Activated naive CD8-positive, alpha-beta T cell treated with anti-CD3 and anti-CD28 coated beads, Interleukin-2, amount 50 U/mL, for 24 hours (primary cell): ENCODE measurements at regions not wholly inside any gene's neighbourhood (a gene's known extent, or its start where the extent isn't known, plus 50 kb on each side); places are given as distances from the start of the nearest gene placed in this dataset.
"Not testable (repeated sequence)": the region's sequence is repeated elsewhere in the genome, so short reads cannot be mapped to it uniquely, and the experiment has no call there.

Experiments used
- ATAC-seq: fragments of 150-1000 bp; cut with Tn5 transposase; one replicate; pipeline ENCODE4 v1.10.0; 2021
- DNase-seq: peaks from one replicate; pipeline ENCODE4 v3.0.0; 2021
- H3K27ac Mint-ChIP-seq: one replicate; pipeline ENCODE4 v1.8.0; 2021; ENCODE audit warnings: mild to moderate bottlenecking, mixed read lengths
- H3K27me3 Mint-ChIP-seq: one replicate; pipeline ENCODE4 v1.8.0; 2021; ENCODE audit warnings: mixed read lengths
- H3K36me3 Mint-ChIP-seq: one replicate; pipeline ENCODE4 v1.8.0; 2021; ENCODE audit warnings: low read depth, mixed read lengths
- H3K4me1 Mint-ChIP-seq: one replicate; pipeline ENCODE4 v1.8.0; 2021; ENCODE audit warnings: mixed read lengths
- H3K4me3 Mint-ChIP-seq: one replicate; pipeline ENCODE4 v1.8.0; 2021; ENCODE audit warnings: mild to moderate bottlenecking, moderate library complexity, mixed read lengths
- H3K9me3 Mint-ChIP-seq: one replicate; pipeline ENCODE4 v1.8.0; 2021; ENCODE audit warnings: mixed read lengths

GRCh38 chr5:166596043-166596442 lies 1695.4 kb upstream of the WWC1 start:
- Mint-ChIP-seq H3K36me3 (no peaks in the 10 kb centered on the region), H3K27ac (no peak overlapping the region), H3K27me3 (no peaks in the 10 kb centered on the region), H3K9me3 (peaks cover 11% of the 10 kb centered on the region), H3K4me1 (no peaks in the 10 kb centered on the region), H3K4me3 (no peak overlapping the region)
- DNase-seq: no peak
- no peak for ATAC-seq

GRCh38 chr5:166602271-166602670 lies 1689.2 kb upstream of the WWC1 start:
- Mint-ChIP-seq H3K36me3 (no peaks in the 10 kb centered on the region), H3K4me1 (no peaks in the 10 kb centered on the region), H3K27me3 (no peaks in the 10 kb centered on the region), H3K27ac (no peak overlapping the region), H3K9me3 (peaks cover 23% of the 10 kb centered on the region), H3K4me3 (no peak overlapping the region)
- no peak for ATAC-seq
- no peak for DNase-seq

- Mint-ChIP-seq H3K9me3 (peaks cover 35% of the 10 kb centered on the region), H3K4me3 (no peak overlapping the region), H3K36me3 (no peaks in the 10 kb centered on the region), H3K27ac (no peak overlapping the region), H3K4me1 (no peaks in the 10 kb centered on the region), H3K27me3 (no peaks in the 10 kb centered on the region)
- ATAC-seq: no peak
- DNase-seq: no peak
Observed at GRCh38 chr5:166617507-166617906, 1673.9 kb upstream of the WWC1 start.

DNA sequence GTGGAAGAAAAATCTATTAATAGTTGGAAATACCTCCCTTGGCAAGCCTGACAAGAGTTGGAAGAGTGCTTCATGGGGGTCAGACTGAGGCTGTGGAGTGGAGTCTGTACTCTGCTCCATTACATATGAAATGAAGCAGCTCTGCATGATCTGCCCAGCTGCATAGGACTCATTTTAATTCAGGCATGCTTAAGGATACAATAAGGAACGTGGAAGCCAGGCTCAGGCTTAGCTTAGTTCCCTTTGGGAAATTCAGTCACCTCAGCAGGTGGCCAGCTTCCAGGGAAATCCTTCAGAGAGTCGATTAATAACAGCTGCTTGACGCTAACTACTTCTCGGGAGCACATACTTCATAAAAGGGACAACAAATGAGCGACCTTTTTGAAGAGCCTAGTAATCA lies 1672.9 kb upstream of the WWC1 start:
- Mint-ChIP-seq H3K4me1 (no peaks in the 10 kb centered on the region), H3K4me3 (no peak overlapping the region), H3K27ac (no peak overlapping the region), H3K36me3 (no peaks in the 10 kb centered on the region), H3K9me3 (peaks cover 33% of the 10 kb centered on the region), H3K27me3 (no peaks in the 10 kb centered on the region)
- ATAC-seq: no peak
- no peak for DNase-seq

- Mint-ChIP-seq H3K36me3 (no peaks in the 10 kb centered on the region), H3K4me3 (no peak overlapping the region), H3K27ac (no peak overlapping the region), H3K27me3 (no peaks in the 10 kb centered on the region), H3K4me1 (no peaks in the 10 kb centered on the region), H3K9me3 (peaks cover 22% of the 10 kb centered on the region)
- DNase-seq: no peak
- no peak for ATAC-seq
Observed at GRCh38 chr5:166624573-166624972, 1666.9 kb upstream of the WWC1 start.

DNA sequence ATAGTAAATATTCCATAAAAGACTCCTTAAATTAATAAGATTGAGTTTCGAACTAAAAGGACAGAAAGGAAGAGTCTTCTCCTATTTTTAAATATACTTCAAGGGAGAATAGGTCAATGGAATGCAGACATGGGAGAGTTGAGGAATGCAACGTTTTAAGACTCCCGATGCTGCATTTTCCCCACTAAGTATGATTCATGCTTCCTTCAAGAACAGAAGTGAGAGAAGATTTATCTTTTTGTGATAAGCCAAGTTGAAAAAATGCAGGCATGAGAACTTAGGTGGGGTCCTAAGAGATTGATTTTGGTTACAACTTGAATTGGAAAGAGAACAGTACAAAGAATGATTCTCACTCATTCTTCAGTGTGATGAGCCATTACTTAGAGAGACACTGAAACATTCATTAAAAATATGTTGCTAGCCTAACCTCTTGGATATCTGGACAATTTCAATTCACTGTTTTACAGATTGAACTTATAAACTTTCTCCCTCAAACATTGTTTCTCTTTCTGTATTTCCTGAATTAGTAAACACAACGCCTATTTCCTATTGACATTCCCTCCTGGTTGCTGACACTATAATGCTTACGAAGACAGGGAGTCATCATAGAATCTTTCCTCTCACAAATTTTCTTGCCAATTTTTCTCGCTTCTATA lies 1666.1 kb upstream of the WWC1 start:
- peaks cover 26% of the 10 kb centered on the region for H3K9me3 Mint-ChIP-seq
- ATAC-seq (no peak), DNase-seq (no peak)
- H3K27ac Mint-ChIP-seq: no peak overlapping the region
- H3K27me3 Mint-ChIP-seq: no peaks in the 10 kb centered on the region
- H3K36me3 Mint-ChIP-seq: no peaks in the 10 kb centered on the region
- H3K4me1 Mint-ChIP-seq: no peaks in the 10 kb centered on the region
- H3K4me3 Mint-ChIP-seq: no peak overlapping the region

DNA sequence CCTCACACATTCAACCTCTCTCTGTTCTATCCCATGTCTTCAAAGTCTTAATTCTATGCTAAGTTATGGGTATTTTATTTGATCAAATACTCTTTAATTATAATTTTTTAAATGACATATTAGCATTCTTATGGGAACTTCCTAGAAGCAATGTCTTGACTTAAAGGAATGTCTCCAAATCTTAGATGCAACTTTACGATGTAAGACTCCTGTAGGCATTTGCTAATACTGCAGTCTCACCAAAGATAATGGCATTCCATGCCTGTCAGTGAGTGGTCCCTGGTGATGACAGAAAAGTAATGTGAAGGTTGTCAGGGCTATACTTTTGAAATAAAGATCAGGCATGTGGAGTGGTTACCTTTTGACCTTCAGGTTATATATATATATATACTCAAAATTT lies 1654.2 kb upstream of the WWC1 start:
- Mint-ChIP-seq H3K9me3 (no peaks in the 10 kb centered on the region), H3K27me3 (no peaks in the 10 kb centered on the region), H3K27ac (no peak overlapping the region), H3K4me3 (no peak overlapping the region), H3K4me1 (no peaks in the 10 kb centered on the region), H3K36me3 (no peaks in the 10 kb centered on the region)
- no peak for ATAC-seq
- DNase-seq: no peak

GRCh38 chr5:166639151-166639550 lies 1652.3 kb upstream of the WWC1 start:
- Mint-ChIP-seq H3K4me1 (no peaks in the 10 kb centered on the region), H3K4me3 (no peak overlapping the region), H3K27ac (no peak overlapping the region), H3K27me3 (no peaks in the 10 kb centered on the region), H3K9me3 (no peaks in the 10 kb centered on the region), H3K36me3 (no peaks in the 10 kb centered on the region)
- DNase-seq: no peak
- ATAC-seq: no peak

DNA sequence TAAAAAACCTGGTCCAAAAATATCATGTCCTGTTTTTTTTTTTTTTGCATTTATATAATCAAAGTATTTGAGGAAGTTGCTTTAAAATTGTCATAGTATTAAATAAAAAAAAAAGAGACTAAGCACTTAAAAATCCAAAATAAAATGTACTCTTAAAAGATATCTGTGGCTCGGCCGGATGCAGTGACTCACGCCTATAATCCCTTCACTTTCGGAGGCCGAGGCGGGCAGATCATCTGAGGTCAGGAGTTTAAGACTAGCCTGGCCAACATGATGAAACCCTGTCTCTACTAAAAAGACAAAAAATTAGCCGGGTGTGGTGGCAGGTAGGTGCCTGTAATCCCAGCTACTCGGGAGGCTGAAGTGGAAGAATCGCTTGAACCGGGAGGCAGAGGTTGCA lies 1651.3 kb upstream of the WWC1 start:
- not testable (repeated sequence) for H3K4me1 Mint-ChIP-seq, H3K27me3 Mint-ChIP-seq, H3K36me3 Mint-ChIP-seq, H3K9me3 Mint-ChIP-seq, ATAC-seq, DNase-seq, H3K4me3 Mint-ChIP-seq, H3K27ac Mint-ChIP-seq

GRCh38 chr5:166648736-166649135 lies 1642.7 kb upstream of the WWC1 start:
- Mint-ChIP-seq H3K9me3 (peaks cover 5% of the 10 kb centered on the region), H3K27me3 (no peaks in the 10 kb centered on the region), H3K27ac (no peak overlapping the region), H3K4me1 (no peaks in the 10 kb centered on the region), H3K4me3 (no peak overlapping the region), H3K36me3 (no peaks in the 10 kb centered on the region)
- no peak for DNase-seq
- ATAC-seq: no peak

DNA sequence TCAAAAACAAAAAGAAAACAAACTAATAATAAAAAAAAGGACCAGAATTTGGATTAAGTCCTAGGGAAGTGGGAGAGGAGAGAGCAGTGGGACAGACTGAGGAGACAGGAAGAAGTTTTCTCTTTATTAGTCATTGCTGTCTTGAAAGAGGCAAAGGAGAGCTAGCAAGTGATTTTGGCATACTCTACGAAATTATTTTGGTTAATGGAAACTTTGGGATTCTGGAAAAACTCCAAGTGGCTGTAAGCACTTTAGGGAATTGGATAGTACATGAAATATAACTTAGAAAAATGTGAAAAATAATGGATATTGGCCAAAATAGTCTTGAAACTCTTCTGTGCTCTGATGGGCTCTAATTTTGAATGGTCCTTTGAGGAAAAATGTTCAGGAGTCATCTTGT lies 1641.8 kb upstream of the WWC1 start:
- no peak overlapping the region for H3K27ac Mint-ChIP-seq
- no peaks in the 10 kb centered on the region for H3K36me3 Mint-ChIP-seq
- no peaks in the 10 kb centered on the region for H3K4me1 Mint-ChIP-seq
- no peaks in the 10 kb centered on the region for H3K27me3 Mint-ChIP-seq
- ATAC-seq (no peak), DNase-seq (no peak)
- H3K9me3 Mint-ChIP-seq: peaks cover 15% of the 10 kb centered on the region
- no peak overlapping the region for H3K4me3 Mint-ChIP-seq

DNA sequence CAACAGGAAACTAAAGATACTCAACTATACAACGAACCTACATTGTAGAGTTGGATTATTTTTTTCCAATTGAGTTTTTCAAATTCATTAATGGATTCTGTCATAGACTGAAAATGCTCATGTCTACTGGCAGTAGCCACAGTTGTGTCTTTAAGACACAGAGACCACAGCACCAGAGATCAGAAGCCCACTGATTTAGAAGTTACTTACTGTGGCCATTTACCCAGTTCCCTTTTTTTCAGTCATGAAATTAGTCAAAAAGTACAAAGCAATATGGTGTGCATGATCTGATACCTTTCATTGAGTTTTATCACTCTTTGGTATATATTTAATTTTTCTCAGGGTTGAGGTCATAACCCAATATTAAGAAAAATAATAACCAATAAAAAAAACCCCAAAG lies 1640.2 kb upstream of the WWC1 start:
- ATAC-seq (no peak), DNase-seq (no peak)
- Mint-ChIP-seq H3K9me3 (peaks cover 15% of the 10 kb centered on the region), H3K4me1 (no peaks in the 10 kb centered on the region), H3K36me3 (no peaks in the 10 kb centered on the region), H3K27ac (no peak overlapping the region), H3K27me3 (no peaks in the 10 kb centered on the region), H3K4me3 (no peak overlapping the region)

- DNase-seq (no peak), ATAC-seq (no peak)
- no peak overlapping the region for H3K4me3 Mint-ChIP-seq
- peaks cover 25% of the 10 kb centered on the region for H3K9me3 Mint-ChIP-seq
- no peak overlapping the region for H3K27ac Mint-ChIP-seq
- no peaks in the 10 kb centered on the region for H3K36me3 Mint-ChIP-seq
- no peaks in the 10 kb centered on the region for H3K27me3 Mint-ChIP-seq
- no peaks in the 10 kb centered on the region for H3K4me1 Mint-ChIP-seq
Observed at GRCh38 chr5:166671811-166672210, 1619.6 kb upstream of the WWC1 start.

DNA sequence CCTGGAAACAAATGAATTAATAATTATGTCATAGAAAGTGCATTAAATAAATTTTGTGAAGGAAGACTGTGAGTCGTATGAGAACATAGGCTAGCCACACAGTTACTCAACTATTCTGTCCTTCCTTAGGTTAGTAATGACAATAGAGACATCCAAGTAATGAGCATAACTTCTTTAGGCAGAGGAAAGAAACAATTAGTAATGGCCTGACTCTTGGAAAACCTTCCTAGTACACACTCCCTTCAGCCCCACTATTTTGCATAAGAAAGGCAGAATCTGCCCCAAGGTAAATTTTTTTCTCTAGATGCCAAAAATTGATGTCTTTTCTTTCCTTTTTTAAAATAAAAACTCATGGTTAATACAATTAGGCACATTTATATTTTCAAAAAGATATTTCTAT lies 1619.0 kb upstream of the WWC1 start:
- ATAC-seq (no peak), DNase-seq (no peak)
- no peaks in the 10 kb centered on the region for H3K4me1 Mint-ChIP-seq
- no peaks in the 10 kb centered on the region for H3K36me3 Mint-ChIP-seq
- H3K4me3 Mint-ChIP-seq: no peak overlapping the region
- peaks cover 25% of the 10 kb centered on the region for H3K9me3 Mint-ChIP-seq
- H3K27ac Mint-ChIP-seq: no peak overlapping the region
- no peaks in the 10 kb centered on the region for H3K27me3 Mint-ChIP-seq

DNA sequence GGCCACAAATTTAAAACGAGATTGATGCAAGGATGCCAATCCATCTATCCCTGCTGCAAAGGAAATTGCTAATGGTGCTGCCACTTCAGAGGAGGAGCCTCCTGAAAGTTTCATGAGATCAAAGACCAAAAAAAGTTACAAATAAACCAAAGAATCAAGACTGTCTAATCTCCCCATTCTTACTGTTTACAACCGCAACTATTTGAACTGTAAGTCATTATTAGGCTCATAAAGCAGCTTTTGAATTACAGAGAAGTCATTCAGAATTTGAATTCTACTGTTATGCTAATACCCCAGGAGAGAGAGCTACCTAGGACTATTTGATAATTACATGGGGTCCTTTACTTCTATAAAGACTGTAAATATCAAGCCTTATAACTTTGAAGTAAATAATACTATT lies 1613.6 kb upstream of the WWC1 start:
- DNase-seq (no peak), ATAC-seq (no peak)
- Mint-ChIP-seq H3K4me1 (no peaks in the 10 kb centered on the region), H3K9me3 (peaks cover 31% of the 10 kb centered on the region), H3K36me3 (no peaks in the 10 kb centered on the region), H3K4me3 (no peak overlapping the region), H3K27ac (no peak overlapping the region), H3K27me3 (no peaks in the 10 kb centered on the region)

DNA sequence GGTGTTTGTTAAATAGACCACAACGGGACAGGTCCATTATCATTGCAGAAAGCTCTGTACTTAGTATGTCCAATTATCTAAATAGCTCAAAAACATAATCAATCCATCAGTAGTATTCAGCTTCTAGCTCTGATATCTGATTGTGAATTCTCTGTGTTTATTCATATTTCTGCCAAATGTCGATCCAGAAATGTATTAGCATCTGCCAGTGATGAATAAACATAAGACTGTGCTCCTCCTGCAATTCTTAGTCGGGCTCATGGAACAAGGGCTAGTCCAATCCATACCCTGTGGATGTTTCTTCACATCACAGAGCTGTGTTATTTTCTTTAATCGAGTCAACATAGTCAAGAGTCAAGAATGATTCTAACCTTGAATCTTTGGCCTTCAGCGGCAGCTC lies 1612.1 kb upstream of the WWC1 start:
- Mint-ChIP-seq H3K4me3 (no peak overlapping the region), H3K9me3 (peaks cover 24% of the 10 kb centered on the region), H3K27me3 (no peaks in the 10 kb centered on the region), H3K4me1 (no peaks in the 10 kb centered on the region), H3K27ac (no peak overlapping the region), H3K36me3 (no peaks in the 10 kb centered on the region)
- no peak for ATAC-seq
- no peak for DNase-seq
